ENCODE measurements at regions not wholly inside any gene's neighbourhood (a gene's known extent, or its start where the extent isn't known, plus 50 kb on each side); places are given as distances from the start of the nearest gene placed in this dataset.
"Not testable (repeated sequence)": the region's sequence is repeated elsewhere in the genome, so short reads cannot be mapped to it uniquely, and the experiment has no call there.

DNA sequence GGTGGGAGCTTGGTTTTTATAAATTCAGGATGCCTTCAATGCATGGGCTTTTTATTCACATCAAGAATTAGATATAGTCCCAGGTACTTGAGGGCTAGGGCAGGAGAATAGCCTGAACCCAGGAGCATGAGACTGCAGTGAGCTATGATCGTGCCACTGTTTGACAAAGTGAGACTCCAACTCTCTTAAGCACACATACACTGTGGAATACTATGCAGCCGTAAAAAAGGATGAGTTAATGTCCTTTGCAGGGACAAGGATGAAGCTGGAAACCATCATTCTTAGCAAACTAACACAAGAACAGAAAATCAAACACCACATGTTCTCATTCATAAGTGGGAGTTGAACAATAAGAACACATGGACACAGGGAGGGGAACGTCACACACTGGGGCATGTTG lies 470.0 kb downstream of the SETD4 start:
- H3K27me3 Mint-ChIP-seq: peaks cover 11% of the 10 kb centered on the region
- peaks cover 11% of the 10 kb centered on the region for H3K9me3 Mint-ChIP-seq
- H3K4me1 Mint-ChIP-seq; DNase-seq; H3K4me3 Mint-ChIP-seq; H3K27ac Mint-ChIP-seq; intact Hi-C loops (cut with micrococcal nuclease); H3K36me3 Mint-ChIP-seq (ENCODE audit: low read depth): not testable (repeated sequence)

DNA sequence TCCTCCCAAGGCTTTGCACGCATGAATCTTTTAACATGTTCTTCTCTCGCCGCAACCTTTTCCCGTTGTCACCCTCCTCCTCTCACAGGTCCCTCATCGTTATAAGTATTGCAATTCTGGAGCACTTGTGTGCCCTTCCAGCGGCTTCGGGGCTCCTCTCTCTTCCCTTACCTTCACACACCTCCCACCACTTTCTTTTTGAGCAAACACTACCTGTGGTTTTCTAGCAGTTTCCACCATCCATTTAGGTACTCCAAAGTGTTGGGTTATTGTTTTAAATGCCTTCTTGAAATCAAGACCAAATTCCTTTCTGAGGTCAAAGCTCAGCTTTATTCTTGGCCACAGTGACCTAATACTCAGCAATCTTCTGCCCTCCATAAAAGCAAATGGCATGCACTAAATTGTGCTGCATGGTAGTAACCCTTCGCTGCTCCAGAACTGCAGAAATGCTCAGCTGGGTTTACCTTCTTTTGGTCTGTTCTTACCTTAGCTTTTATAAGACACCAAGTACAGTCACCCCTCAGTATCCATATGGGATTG lies 472.4 kb downstream of the SETD4 start:
- no peak overlapping the region for H3K27ac Mint-ChIP-seq
- DNase-seq: no peak
- peaks cover 9% of the 10 kb centered on the region for H3K27me3 Mint-ChIP-seq
- peaks cover 11% of the 10 kb centered on the region for H3K9me3 Mint-ChIP-seq
- intact Hi-C loops (cut with micrococcal nuclease): loop anchor here (5.0 kb wide), 1 partner anchor 159 kb away; no protein-coding TSS in a partner anchor
- H3K4me1 Mint-ChIP-seq: peaks cover 3% of the 10 kb centered on the region
- H3K4me3 Mint-ChIP-seq: no peak overlapping the region
- H3K36me3 Mint-ChIP-seq (ENCODE audit: low read depth): no peaks in the 10 kb centered on the region

- H3K27ac Mint-ChIP-seq: no peak overlapping the region
- H3K36me3 Mint-ChIP-seq (ENCODE audit: low read depth): no peaks in the 10 kb centered on the region
- H3K4me3 Mint-ChIP-seq: no peak overlapping the region
- H3K4me1 Mint-ChIP-seq: peaks cover 3% of the 10 kb centered on the region
- H3K9me3 Mint-ChIP-seq: peaks cover 11% of the 10 kb centered on the region
- DNase-seq: no peak
- intact Hi-C loops (cut with micrococcal nuclease): loop anchor here (5.0 kb wide), 1 partner anchor 161 kb away; no protein-coding TSS in a partner anchor
- H3K27me3 Mint-ChIP-seq: peaks cover 8% of the 10 kb centered on the region
Measured at GRCh38 chr21:35586305-35586704, 474.0 kb downstream of the SETD4 start.

- Mint-ChIP-seq H3K4me1 (peaks cover 3% of the 10 kb centered on the region), H3K36me3 (ENCODE audit: low read depth) (no peaks in the 10 kb centered on the region), H3K27me3 (peaks cover 8% of the 10 kb centered on the region), H3K4me3 (no peak overlapping the region), H3K9me3 (peaks cover 11% of the 10 kb centered on the region), H3K27ac (no peak overlapping the region)
- intact Hi-C loops (cut with micrococcal nuclease): loop anchor here (5.0 kb wide), 1 partner anchor 161 kb away; no protein-coding TSS in a partner anchor
- DNase-seq: no peak
Measured at GRCh38 chr21:35585878-35586277, 474.4 kb downstream of the SETD4 start.

DNA sequence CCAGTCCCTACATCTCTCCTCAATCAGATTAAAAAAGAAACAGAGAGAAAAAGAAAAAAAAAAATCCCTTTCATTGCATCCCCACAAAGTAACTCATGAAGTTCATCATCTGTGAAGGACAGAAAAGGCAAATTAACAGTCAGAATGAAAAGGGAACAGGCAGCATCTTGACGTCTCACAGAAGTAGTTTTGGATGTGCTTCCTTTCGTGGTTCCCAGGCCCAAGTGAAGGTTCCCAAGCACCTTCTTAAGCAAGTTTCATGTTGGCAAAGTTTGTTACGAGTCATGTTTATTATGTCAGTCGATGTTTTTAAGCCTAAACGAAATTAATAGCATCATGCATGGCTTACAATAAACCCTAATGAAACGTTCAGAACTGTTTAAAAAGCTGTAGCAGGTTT lies 475.2 kb downstream of the SETD4 start:
- H3K27ac Mint-ChIP-seq: no peak overlapping the region
- intact Hi-C loops (cut with micrococcal nuclease): loop anchor here (5.0 kb wide), 1 partner anchor 162 kb away; no protein-coding TSS in a partner anchor
- no peak overlapping the region for H3K4me3 Mint-ChIP-seq
- no peaks in the 10 kb centered on the region for H3K36me3 Mint-ChIP-seq (ENCODE audit: low read depth)
- peaks cover 3% of the 10 kb centered on the region for H3K4me1 Mint-ChIP-seq
- H3K27me3 Mint-ChIP-seq: peaks cover 8% of the 10 kb centered on the region
- DNase-seq: no peak
- H3K9me3 Mint-ChIP-seq: peaks cover 8% of the 10 kb centered on the region

DNA sequence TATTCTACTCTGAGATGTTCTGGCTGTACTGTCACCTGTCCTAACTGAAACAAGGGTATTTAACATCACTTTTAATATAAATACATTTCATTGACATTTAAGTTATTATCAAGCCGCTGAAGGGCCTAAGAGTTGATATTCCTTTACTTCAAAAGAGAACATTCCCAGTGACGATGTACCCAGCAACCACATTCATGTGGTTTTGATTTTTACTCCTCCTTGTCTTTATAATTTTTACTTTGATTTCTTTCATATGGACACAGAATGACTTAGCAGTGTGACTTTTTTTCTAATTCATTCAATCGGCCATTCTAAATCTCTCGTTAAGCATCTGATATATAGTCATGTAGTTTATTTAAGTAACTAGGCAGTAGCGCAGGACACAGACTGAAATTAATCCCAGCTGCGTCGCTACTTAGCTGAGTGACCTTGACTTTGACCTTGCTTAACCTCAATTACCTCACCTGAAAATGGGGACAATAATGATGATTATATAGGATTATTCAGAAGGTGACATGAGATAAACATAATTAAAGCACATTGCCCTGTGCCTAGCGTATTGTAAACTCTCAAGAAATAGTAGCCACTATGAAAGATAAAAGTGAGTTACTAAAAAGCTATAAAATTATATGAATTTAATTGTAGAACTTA lies 476.6 kb downstream of the SETD4 start:
- no peaks in the 10 kb centered on the region for H3K36me3 Mint-ChIP-seq (ENCODE audit: low read depth)
- peaks cover 6% of the 10 kb centered on the region for H3K9me3 Mint-ChIP-seq
- no peak overlapping the region for H3K4me3 Mint-ChIP-seq
- DNase-seq: no peak
- no peak overlapping the region for H3K27ac Mint-ChIP-seq
- peaks cover 8% of the 10 kb centered on the region for H3K27me3 Mint-ChIP-seq
- peaks cover 12% of the 10 kb centered on the region for H3K4me1 Mint-ChIP-seq
- intact Hi-C loops (cut with micrococcal nuclease): no loop called here

- intact Hi-C loops (cut with micrococcal nuclease): no loop called here
- peaks cover 3% of the 10 kb centered on the region for H3K27me3 Mint-ChIP-seq
Measured at GRCh38 chr21:35582731-35583130, 477.6 kb downstream of the SETD4 start.

DNA sequence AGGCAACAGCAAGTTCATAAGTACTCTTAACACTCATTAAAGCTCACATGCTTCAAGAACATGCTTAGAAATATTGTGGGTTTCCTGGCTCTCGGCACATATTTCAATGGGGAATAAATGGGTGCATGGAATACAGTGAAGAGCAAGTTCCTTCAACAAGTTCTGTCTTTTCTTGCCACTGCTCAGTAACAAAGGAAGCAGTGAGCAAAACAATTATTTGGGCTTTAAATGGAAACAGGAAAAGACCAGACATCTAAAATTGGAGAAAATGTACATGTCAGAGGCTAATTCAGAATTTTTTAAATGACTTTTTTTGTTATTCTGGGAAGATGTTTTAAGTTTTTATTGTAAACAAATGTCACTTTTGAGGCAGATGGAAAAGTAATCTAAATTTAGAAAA lies 478.7 kb downstream of the SETD4 start:
- H3K27me3 Mint-ChIP-seq: peaks cover 1% of the 10 kb centered on the region
- peaks cover 12% of the 10 kb centered on the region for H3K4me1 Mint-ChIP-seq
- intact Hi-C loops (cut with micrococcal nuclease): no loop called here
- H3K9me3 Mint-ChIP-seq: peaks cover 4% of the 10 kb centered on the region
- no peak overlapping the region for H3K4me3 Mint-ChIP-seq
- no peaks in the 10 kb centered on the region for H3K36me3 Mint-ChIP-seq (ENCODE audit: low read depth)
- DNase-seq: no peak
- no peak overlapping the region for H3K27ac Mint-ChIP-seq

More at GRCh38 chr21:35582731-35583130, 477.6 kb downstream of the SETD4 start:
- Mint-ChIP-seq H3K36me3 (ENCODE audit: low read depth) (no peaks in the 10 kb centered on the region), H3K27ac (no peak overlapping the region), H3K4me3 (no peak overlapping the region), H3K4me1 (peaks cover 12% of the 10 kb centered on the region), H3K9me3 (peaks cover 5% of the 10 kb centered on the region)
- no peak for DNase-seq

- DNase-seq: no peak
- Mint-ChIP-seq H3K36me3 (ENCODE audit: low read depth) (no peaks in the 10 kb centered on the region), H3K4me1 (peaks cover 12% of the 10 kb centered on the region), H3K9me3 (peaks cover 4% of the 10 kb centered on the region), H3K27ac (peak overlapping the region; percentile 66), H3K4me3 (no peak overlapping the region), H3K27me3 (no peaks in the 10 kb centered on the region)
- intact Hi-C loops (cut with micrococcal nuclease): loop anchor here (1.0 kb wide), 1 partner anchor 68 kb away; no protein-coding TSS in a partner anchor
Measured at GRCh38 chr21:35579520-35580293, 480.6 kb downstream of the SETD4 start.

GRCh38 chr21:35578831-35579471 lies 481.4 kb downstream of the SETD4 start:
- no peak for DNase-seq
- Mint-ChIP-seq H3K4me3 (no peak overlapping the region), H3K27ac (peak overlapping the region; percentile 66), H3K9me3 (peaks cover 4% of the 10 kb centered on the region), H3K36me3 (ENCODE audit: low read depth) (no peaks in the 10 kb centered on the region), H3K4me1 (peaks cover 12% of the 10 kb centered on the region), H3K27me3 (peaks cover 3% of the 10 kb centered on the region)
- intact Hi-C loops (cut with micrococcal nuclease): loop anchor here (1.0 kb wide), 1 partner anchor 68 kb away; no protein-coding TSS in a partner anchor

DNA sequence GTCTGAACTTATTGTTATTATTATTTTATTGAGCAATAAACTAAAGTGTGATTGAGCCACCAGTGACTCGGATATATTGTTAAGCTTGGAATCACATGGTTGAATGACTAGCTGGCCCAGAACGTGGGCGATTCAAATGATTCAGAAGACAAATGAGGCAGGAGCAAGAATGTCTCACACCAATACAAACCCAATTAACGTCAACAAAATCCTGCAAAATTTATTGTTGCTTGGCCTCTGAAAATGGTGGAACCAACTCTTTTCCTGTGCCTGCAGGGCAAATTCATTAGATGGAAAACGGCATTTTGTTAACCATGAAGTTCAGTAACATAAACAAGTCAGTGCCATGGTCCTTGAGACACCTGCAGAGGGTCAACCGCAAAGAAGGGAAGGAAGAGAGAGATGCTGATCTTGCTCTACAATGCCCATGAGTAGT lies 482.0 kb downstream of the SETD4 start:
- Mint-ChIP-seq H3K27ac (no peak overlapping the region), H3K4me3 (no peak overlapping the region)

DNA sequence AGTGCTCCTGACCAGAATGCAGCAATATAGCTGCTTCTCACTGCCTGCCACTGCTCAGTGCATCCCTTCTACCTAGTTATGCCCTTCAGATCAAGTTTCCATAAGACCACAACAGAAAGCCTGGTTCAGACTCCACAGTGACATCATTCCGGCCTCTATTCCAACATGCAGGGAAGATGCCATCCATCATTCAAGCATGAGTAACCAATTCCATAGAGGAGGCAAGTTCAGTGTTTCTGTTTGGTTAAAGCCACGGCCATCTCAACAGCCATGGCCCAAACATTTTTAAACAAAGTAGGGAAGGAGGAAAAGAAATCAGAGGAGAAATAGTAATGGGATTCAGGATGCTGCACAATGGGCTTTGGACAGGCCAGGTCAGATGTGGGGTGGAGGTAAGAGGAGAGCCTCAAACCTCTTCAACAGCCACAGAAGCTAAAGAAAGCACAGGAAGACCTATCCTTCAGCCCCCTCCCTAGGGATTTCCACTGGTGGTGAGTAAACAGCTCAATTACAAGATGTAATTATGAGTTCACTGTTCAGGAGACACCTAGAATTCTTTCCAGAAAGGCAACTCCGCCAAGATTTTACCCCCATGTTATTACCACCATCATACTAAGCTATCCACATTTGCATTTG lies 484.9 kb downstream of the SETD4 start:
- intact Hi-C loops (cut with micrococcal nuclease): no loop called here
- Mint-ChIP-seq H3K27me3 (peaks cover 6% of the 10 kb centered on the region), H3K4me3 (no peak overlapping the region), H3K4me1 (peaks cover 12% of the 10 kb centered on the region), H3K36me3 (ENCODE audit: low read depth) (no peaks in the 10 kb centered on the region), H3K27ac (no peak overlapping the region), H3K9me3 (peaks cover 4% of the 10 kb centered on the region)
- DNase-seq: no peak

More for the DNA sequence above, 482.0 kb downstream of the SETD4 start:
- Mint-ChIP-seq H3K27me3 (peaks cover 3% of the 10 kb centered on the region), H3K36me3 (ENCODE audit: low read depth) (no peaks in the 10 kb centered on the region), H3K9me3 (peaks cover 4% of the 10 kb centered on the region), H3K4me1 (peaks cover 12% of the 10 kb centered on the region)
- DNase-seq: no peak
- intact Hi-C loops (cut with micrococcal nuclease): no loop called here

Measured in activated CD4-positive, alpha-beta T cell treated with anti-CD3 and anti-CD28 coated beads, Interleukin-2, amount 10 ng/mL, durations not matched to agents 24 days and 14 days (primary cell).